CD4-positive, CD25-positive, alpha-beta regulatory T cell (primary cell): ENCODE measurements at regions not wholly inside any gene's neighbourhood (a gene's known extent, or its start where the extent isn't known, plus 50 kb on each side); places are given as distances from the start of the nearest gene placed in this dataset.
"Not testable (repeated sequence)": the region's sequence is repeated elsewhere in the genome, so short reads cannot be mapped to it uniquely, and the experiment has no call there.

Experiments
- ATAC-seq, 2 donors: fragments of 150-1000 bp; cut with Tn5 transposase; one replicate each; pipeline ENCODE4 v1.10.0; 2021; ENCODE audit warnings: low read depth in 2 of 2, moderate number of reproducible peaks in 2 of 2, moderate library complexity in 1 of 2
- DNase-seq, 3 donors: peaks; one replicate each; pipeline versions ENCODE4 v3.0.0 to v3.0.0-alpha.2; 2012 to 2022; ENCODE audit warnings: mixed read lengths in 1 of 3
- H3K27ac ChIP-seq: one replicate; pipeline ENCODE4 v1.7.0; 2013; ENCODE audit warnings: mild to moderate bottlenecking, low read length; ENCODE audit not compliant: insufficient read depth, poor library complexity, severe bottlenecking
- H3K27me3 ChIP-seq: one replicate; pipeline ENCODE4 v1.7.0; 2013; ENCODE audit warnings: low read length; ENCODE audit not compliant: control insufficient read depth, insufficient read depth
- H3K36me3 ChIP-seq: one replicate; pipeline ENCODE4 v1.7.0; 2013; ENCODE audit warnings: mild to moderate bottlenecking, low read length, moderate library complexity; ENCODE audit not compliant: control insufficient read depth, insufficient read depth
- H3K4me1 ChIP-seq: 2 replicates; pipeline ENCODE4 v1.7.0; 2013; ENCODE audit warnings: mild to moderate bottlenecking, low read length; ENCODE audit not compliant: insufficient read depth, control insufficient read depth, poor library complexity, severe bottlenecking
- H3K4me3 ChIP-seq: one replicate; pipeline ENCODE4 v1.7.0; 2013; ENCODE audit warnings: low read depth, mild to moderate bottlenecking, low read length, moderate library complexity
- H3K9me3 ChIP-seq, 2 experiments: 1 replicate in 1 of 2; 2 replicates in 1 of 2; pipeline ENCODE4 v1.7.0; 2013; ENCODE audit warnings: low read length in 2 of 2, mild to moderate bottlenecking in 1 of 2, moderate library complexity in 1 of 2; ENCODE audit not compliant: control insufficient read depth in 2 of 2
- H3K27ac Mint-ChIP-seq, 3 donors: one replicate each; pipeline ENCODE4 v1.8.0; 2020 to 2022; ENCODE audit warnings: mild to moderate bottlenecking in 3 of 3, mixed read lengths in 3 of 3, moderate library complexity in 2 of 3
- H3K27me3 Mint-ChIP-seq: one replicate; pipeline ENCODE4 v1.8.0; 2022; ENCODE audit warnings: mild to moderate bottlenecking, mixed read lengths
- H3K36me3 Mint-ChIP-seq: one replicate; pipeline ENCODE4 v1.8.0; 2020; ENCODE audit warnings: mixed read lengths
- H3K4me1 Mint-ChIP-seq, 4 donors: one replicate each; pipeline ENCODE4 v1.8.0; 2020 to 2022; ENCODE audit warnings: mixed read lengths in 4 of 4, mild to moderate bottlenecking in 1 of 4
- H3K4me3 Mint-ChIP-seq, 4 donors: one replicate each; pipeline ENCODE4 v1.8.0; 2020 to 2022; ENCODE audit warnings: mild to moderate bottlenecking in 4 of 4, mixed read lengths in 4 of 4, moderate library complexity in 3 of 4
- H3K9me3 Mint-ChIP-seq, 7 donors: one replicate each; pipeline ENCODE4 v1.8.0; 2020 to 2022; ENCODE audit warnings: mixed read lengths in 7 of 7, mild to moderate bottlenecking in 3 of 7, moderate library complexity in 2 of 7

DNA sequence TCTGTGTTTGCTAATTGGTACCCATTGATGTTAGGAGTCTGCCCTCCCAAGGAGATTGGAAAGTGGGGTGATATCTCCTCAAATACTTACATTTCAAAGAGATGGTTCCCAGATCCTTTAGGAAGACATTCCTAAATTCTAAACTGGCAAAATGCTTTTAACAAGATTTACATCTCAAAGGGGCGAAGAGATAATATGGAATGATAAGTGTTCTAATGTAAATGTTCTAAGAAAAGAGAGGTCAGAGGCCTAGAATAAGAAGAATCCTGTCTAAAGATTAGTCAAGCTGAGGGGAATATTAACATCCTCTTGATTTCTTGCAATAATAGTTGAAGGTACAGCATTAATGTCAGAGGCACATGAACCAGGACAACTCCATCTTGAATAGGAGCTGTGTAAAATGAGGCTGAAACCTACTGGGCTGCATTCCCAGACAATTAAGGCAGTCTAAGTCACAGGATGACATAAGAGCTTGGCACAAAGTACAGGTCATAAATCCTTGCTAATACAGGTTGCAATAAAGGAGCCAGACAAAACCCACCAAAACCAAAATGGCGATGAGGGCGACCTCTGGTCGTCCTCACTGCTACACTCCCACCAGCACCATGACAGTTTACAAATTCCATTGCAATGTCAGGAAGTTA, 2248.1 kb downstream of the ARAP2 start:
- H3K36me3 Mint-ChIP-seq = no peaks in the 10 kb centered on the region
- DNase-seq = no peak
- Histone ChIP-seq H3K4me3 (no peak overlapping the region), H3K27me3 (no peaks in the 10 kb centered on the region), H3K4me1 (no peaks in the 10 kb centered on the region), H3K9me3 (no peaks in the 10 kb centered on the region), H3K36me3 (no peaks in the 10 kb centered on the region), H3K27ac (no peak overlapping the region)
- ATAC-seq = no peak
- no peak overlapping the region for H3K27ac Mint-ChIP-seq
- H3K4me3 Mint-ChIP-seq = no peak overlapping the region
- no peaks in the 10 kb centered on the region for H3K27me3 Mint-ChIP-seq
- peaks cover 0 to 10% (median 6%) of the 10 kb centered on the region in 7 donors for H3K9me3 Mint-ChIP-seq
- H3K4me1 Mint-ChIP-seq = no peaks in the 10 kb centered on the region

DNA sequence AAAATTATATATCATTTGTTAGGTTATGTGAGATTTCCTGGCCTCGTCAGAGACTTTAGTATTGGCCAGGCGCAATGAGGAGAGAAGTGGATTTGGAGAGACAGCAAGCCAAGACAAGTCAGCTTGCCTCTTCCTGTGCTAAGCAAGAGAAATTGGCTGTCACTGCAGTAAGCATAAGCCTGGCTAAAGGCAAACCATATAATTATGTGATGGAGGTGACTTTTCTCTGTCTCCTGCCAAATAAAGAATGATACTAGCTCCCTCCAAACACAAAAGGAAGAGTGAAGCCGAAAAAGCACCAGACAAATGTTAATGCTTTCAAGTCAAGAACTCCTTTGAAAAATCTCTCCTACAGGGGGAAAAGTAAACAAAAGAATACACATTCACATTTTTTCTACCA, 2246.0 kb downstream of the ARAP2 start:
- Mint-ChIP-seq H3K27me3 (no peaks in the 10 kb centered on the region), H3K4me3 (no peak overlapping the region), H3K9me3 (peaks cover 0 to 10% (median 6%) of the 10 kb centered on the region in 7 donors), H3K36me3 (no peaks in the 10 kb centered on the region), H3K4me1 (no peaks in the 10 kb centered on the region), H3K27ac (no peak overlapping the region)
- Histone ChIP-seq H3K4me1 (no peaks in the 10 kb centered on the region), H3K27me3 (no peaks in the 10 kb centered on the region), H3K36me3 (no peaks in the 10 kb centered on the region), H3K27ac (no peak overlapping the region), H3K4me3 (no peak overlapping the region), H3K9me3 (no peaks in the 10 kb centered on the region)
- DNase-seq (no peak), ATAC-seq (no peak)

DNA sequence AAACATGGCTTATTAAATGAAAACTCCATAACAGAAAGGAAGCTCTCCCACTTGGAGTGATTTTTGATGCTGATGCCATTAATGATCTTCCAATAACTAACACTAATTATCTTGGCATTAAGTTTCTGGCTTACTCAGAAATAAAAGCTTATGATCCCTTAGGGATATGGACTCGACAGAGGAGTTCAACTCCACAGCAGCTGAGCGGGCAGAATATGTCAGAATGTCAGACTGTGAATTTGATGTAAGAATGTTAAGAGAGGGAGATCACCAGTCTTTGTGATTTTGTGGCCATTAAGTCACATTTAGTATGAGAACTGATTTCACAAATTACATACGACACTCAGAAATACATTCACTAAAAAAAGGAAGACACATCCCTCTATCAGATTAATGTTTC, 2244.0 kb downstream of the ARAP2 start:
- DNase-seq (no peak), ATAC-seq (no peak)
- Mint-ChIP-seq H3K27ac (no peak overlapping the region), H3K4me1 (no peaks in the 10 kb centered on the region), H3K9me3 (peaks cover 0 to 18% (median 6%) of the 10 kb centered on the region in 7 donors), H3K4me3 (no peak overlapping the region), H3K36me3 (no peaks in the 10 kb centered on the region), H3K27me3 (no peaks in the 10 kb centered on the region)
- H3K4me1 ChIP-seq = no peaks in the 10 kb centered on the region
- no peaks in the 10 kb centered on the region for H3K36me3 ChIP-seq
- no peak overlapping the region for H3K27ac ChIP-seq
- H3K4me3 ChIP-seq = no peak overlapping the region
- H3K27me3 ChIP-seq = no peaks in the 10 kb centered on the region
- H3K9me3 ChIP-seq = no peaks in the 10 kb centered on the region

DNA sequence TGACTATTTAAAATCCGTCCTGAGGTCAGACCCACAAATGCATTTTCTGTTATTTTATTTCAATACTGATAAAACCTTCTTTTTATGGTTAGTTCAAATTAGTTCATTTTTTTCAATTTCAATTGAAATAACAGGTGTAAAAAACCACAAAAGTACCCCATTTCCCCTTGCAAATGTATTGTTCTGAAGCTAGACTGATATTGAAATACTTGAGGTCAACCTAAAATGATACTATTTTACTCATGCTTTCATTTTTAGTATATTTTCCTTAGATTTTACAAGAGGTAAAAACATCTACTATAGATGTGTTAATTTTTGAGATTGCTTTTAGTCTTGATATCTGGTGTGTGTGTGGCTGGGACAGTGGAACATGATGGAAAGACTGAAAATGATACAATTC, 2237.8 kb downstream of the ARAP2 start:
- H3K36me3 ChIP-seq, H3K27me3 Mint-ChIP-seq, H3K4me1 Mint-ChIP-seq, DNase-seq, H3K27ac ChIP-seq, H3K27me3 ChIP-seq, H3K4me1 ChIP-seq, ATAC-seq, H3K36me3 Mint-ChIP-seq, H3K9me3 ChIP-seq, H3K4me3 Mint-ChIP-seq, H3K27ac Mint-ChIP-seq, H3K4me3 ChIP-seq: not testable (repeated sequence)
- H3K9me3 Mint-ChIP-seq = peaks cover 0 to 12% (median 2%) of the 10 kb centered on the region in 7 donors

DNA sequence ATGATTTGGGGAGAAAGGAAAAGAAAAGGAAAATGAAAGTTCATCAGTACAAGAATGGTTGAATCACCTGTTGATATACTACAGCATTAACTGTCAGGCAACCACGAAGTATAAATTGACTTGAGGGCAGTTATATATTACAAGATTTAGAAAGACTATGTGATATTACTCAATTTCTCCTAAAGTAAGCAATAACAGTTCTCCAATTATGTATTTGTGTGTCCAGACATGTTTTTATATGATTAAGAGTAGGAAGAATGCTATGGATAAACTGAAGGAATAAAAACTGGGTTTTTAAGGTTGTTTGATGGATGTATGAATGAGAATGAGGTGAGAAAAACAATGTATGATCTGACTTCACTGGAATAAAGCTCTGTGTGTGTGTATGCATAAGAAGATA, 2234.4 kb downstream of the ARAP2 start:
- Mint-ChIP-seq H3K4me1 (no peaks in the 10 kb centered on the region), H3K27me3 (no peaks in the 10 kb centered on the region), H3K9me3 (peaks cover 0 to 9% (median 2%) of the 10 kb centered on the region in 7 donors), H3K4me3 (no peak overlapping the region), H3K36me3 (no peaks in the 10 kb centered on the region), H3K27ac (no peak overlapping the region)
- Histone ChIP-seq H3K4me3 (no peak overlapping the region), H3K27me3 (no peaks in the 10 kb centered on the region), H3K27ac (no peak overlapping the region), H3K4me1 (no peaks in the 10 kb centered on the region), H3K36me3 (no peaks in the 10 kb centered on the region), H3K9me3 (peaks cover 0 to 5% of the 10 kb centered on the region in 2 experiments)
- ATAC-seq (no peak), DNase-seq (no peak)

DNA sequence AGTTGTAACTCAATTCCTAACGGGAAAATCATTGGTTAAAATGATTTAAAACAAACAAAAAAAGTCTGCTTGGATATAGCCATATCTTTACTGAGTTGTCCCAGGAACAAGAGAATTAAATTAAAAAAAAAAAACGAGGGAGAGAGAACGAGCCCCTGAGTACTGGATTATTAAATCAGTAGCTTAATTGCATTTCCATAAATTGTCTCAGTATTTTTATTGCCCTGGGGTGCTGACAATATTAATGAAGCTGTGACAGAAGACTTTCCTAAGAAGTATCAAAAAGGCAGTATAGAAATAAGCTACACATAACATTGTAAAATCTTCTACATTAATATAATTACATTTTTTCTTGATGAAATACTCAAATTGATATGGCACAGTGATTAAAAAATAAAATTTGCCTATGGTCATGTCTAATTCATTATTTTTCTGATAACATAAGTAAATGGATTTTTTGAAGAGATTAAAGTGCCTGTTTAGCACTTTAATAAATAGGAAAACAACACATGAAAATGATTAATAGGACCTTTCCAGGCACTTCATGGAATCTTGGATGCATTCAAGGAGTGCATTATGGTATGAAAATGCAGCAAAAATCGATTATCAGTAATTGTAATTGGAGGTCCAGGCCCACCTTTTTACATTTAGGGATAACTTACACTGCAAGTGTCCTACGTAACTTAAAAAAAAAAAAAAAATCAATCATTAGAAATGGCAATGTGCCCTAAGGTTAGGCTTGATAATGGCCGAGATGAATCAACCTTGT, 2233.4 kb downstream of the ARAP2 start:
- Mint-ChIP-seq H3K4me3 (no peak overlapping the region), H3K36me3 (no peaks in the 10 kb centered on the region), H3K9me3 (peaks cover 0 to 13% (median 2%) of the 10 kb centered on the region in 7 donors), H3K27me3 (no peaks in the 10 kb centered on the region), H3K4me1 (no peaks in the 10 kb centered on the region), H3K27ac (no peak overlapping the region)
- Histone ChIP-seq H3K9me3 (peaks cover 0 to 5% of the 10 kb centered on the region in 2 experiments), H3K27ac (no peak overlapping the region), H3K4me1 (no peaks in the 10 kb centered on the region), H3K36me3 (no peaks in the 10 kb centered on the region), H3K27me3 (no peaks in the 10 kb centered on the region), H3K4me3 (no peak overlapping the region)
- DNase-seq (no peak), ATAC-seq (no peak)

DNA sequence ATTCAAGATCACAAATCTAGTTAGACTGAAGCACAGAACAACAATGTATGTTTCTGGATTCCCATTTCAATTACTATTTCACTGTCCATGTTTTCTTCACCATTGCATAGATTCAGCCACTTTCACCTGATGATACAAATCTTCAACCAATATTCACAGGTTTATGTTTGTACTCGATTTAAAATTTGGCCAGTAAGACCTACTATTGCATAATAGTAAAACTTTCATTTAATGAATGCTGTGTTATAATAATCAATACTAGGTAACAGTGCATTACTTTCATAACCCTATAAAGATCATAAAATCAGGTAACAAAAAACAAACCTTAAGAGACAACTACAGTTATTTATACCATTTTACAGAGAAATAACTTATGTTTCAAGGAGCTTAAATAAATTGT, 2209.1 kb downstream of the ARAP2 start:
- Mint-ChIP-seq H3K27ac (no peak overlapping the region), H3K36me3 (no peaks in the 10 kb centered on the region), H3K27me3 (no peaks in the 10 kb centered on the region), H3K4me3 (no peak overlapping the region), H3K4me1 (no peaks in the 10 kb centered on the region), H3K9me3 (peaks cover 0 to 22% (median 6%) of the 10 kb centered on the region in 7 donors)
- Histone ChIP-seq H3K27ac (no peak overlapping the region), H3K27me3 (no peaks in the 10 kb centered on the region), H3K4me3 (no peak overlapping the region), H3K36me3 (no peaks in the 10 kb centered on the region), H3K4me1 (no peaks in the 10 kb centered on the region), H3K9me3 (peaks cover 0 to 3% of the 10 kb centered on the region in 2 experiments)
- ATAC-seq = no peak
- DNase-seq = no peak

DNA sequence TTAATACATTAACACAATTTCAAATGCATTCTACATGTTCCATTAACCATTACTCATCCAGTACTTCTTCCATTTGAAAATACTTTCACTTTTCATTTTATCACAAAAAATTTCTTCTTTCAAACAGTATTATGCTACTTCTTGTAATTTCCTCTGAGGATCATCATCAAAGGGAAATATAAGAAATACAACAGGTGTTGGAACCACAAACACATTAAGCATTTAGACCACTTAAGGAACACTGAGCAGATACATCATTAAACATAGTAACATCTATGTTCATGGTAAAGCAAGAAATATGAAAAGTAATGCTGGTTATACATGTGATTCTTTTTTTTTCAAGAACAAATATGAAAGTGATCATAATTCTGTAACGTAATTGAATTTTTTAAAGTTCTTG, 2207.0 kb downstream of the ARAP2 start:
- Mint-ChIP-seq H3K4me3 (no peak overlapping the region), H3K4me1 (no peaks in the 10 kb centered on the region), H3K27me3 (no peaks in the 10 kb centered on the region), H3K27ac (no peak overlapping the region), H3K9me3 (peaks cover 0 to 29% (median 1%) of the 10 kb centered on the region in 7 donors), H3K36me3 (no peaks in the 10 kb centered on the region)
- H3K27me3 ChIP-seq = no peaks in the 10 kb centered on the region
- H3K27ac ChIP-seq = no peak overlapping the region
- DNase-seq (no peak), ATAC-seq (no peak)
- H3K9me3 ChIP-seq = peaks cover 0 to 3% of the 10 kb centered on the region in 2 experiments
- no peak overlapping the region for H3K4me3 ChIP-seq
- H3K4me1 ChIP-seq = no peaks in the 10 kb centered on the region
- H3K36me3 ChIP-seq = no peaks in the 10 kb centered on the region
